GM23338 (cell line): ENCODE measurements at regions not wholly inside any gene's neighbourhood (a gene's known extent, or its start where the extent isn't known, plus 50 kb on each side); places are given as distances from the start of the nearest gene placed in this dataset.
A peak's percentile ranks its signal among the peaks of the same experiment; 100 is the strongest.

ENCODE experiments used
- ATAC-seq: fragments of 200-7000 bp; cut with Tn5 transposase; 3 replicates; pipeline ENCODE4 v1.9.1; 2020
- DNase-seq: peaks from one replicate; pipeline ENCODE4 v3.0.0-alpha.2; 2015; ENCODE audit warnings: low spot score
- H2AFZ ChIP-seq: fragments of 200-600 bp; sonication (generic); 2 replicates; pipeline ENCODE4 v1.8.0; 2016; ENCODE audit warnings: antibody characterized with exemption, mild to moderate bottlenecking, moderate library complexity
- H3F3A ChIP-seq: fragments of 200-600 bp; sonication (generic); replicated peaks from 2 replicates; pipeline ENCODE4 v1.8.0; 2017; ENCODE audit warnings: antibody characterized with exemption, mixed run types, low read depth
- H3K27ac ChIP-seq: fragments of 200-600 bp; sonication (generic); 2 replicates; pipeline ENCODE4 v1.6.1; 2016; ENCODE audit warnings: low read depth
- H3K27me3 ChIP-seq: fragments of 200-600 bp; sonication (generic); 2 replicates; pipeline ENCODE4 v1.8.0; 2016; ENCODE audit warnings: mild to moderate bottlenecking, mixed run types, moderate library complexity; ENCODE audit not compliant: insufficient read depth
- H3K36me3 ChIP-seq: fragments of 200-600 bp; sonication (generic); 2 replicates; pipeline ENCODE4 v1.8.0; 2016; ENCODE audit warnings: mild to moderate bottlenecking; ENCODE audit not compliant: insufficient read depth
- H3K4me1 ChIP-seq: fragments of 200-600 bp; sonication (generic); 2 replicates; pipeline ENCODE4 v1.8.0; 2016; ENCODE audit warnings: mild to moderate bottlenecking, moderate library complexity; ENCODE audit not compliant: insufficient read depth
- H3K4me2 ChIP-seq: fragments of 200-600 bp; sonication (generic); 2 replicates; pipeline ENCODE4 v1.7.1; 2017; ENCODE audit warnings: mixed run types
- H3K4me3 ChIP-seq: fragments of 200-600 bp; sonication (generic); 2 replicates; pipeline ENCODE4 v1.6.1; 2016; ENCODE audit warnings: mixed run types
- H3K79me2 ChIP-seq: fragments of 200-600 bp; sonication (generic); replicated peaks from 2 replicates; pipeline ENCODE4 v1.8.0; 2017; ENCODE audit warnings: mild to moderate bottlenecking; ENCODE audit not compliant: insufficient read depth
- H3K9me2 ChIP-seq: fragments of 200-600 bp; sonication (generic); 2 replicates; pipeline ENCODE4 v1.8.0; 2017; ENCODE audit not compliant: insufficient read depth
- H4K20me1 ChIP-seq: fragments of 200-600 bp; sonication (generic); replicated peaks from 2 replicates; pipeline ENCODE4 v1.8.0; 2017; ENCODE audit warnings: mild to moderate bottlenecking; ENCODE audit not compliant: insufficient read depth
- H3K27ac Mint-ChIP-seq: 2 replicates; pipeline ENCODE4 v1.8.0; 2020; ENCODE audit warnings: inconsistent platforms, mild to moderate bottlenecking, moderate library complexity, mixed read lengths
- H3K27me3 Mint-ChIP-seq: 3 replicates; pipeline ENCODE4 v1.8.0; 2022; ENCODE audit warnings: low read depth, mild to moderate bottlenecking, moderate library complexity, mixed read lengths, inconsistent platforms; ENCODE audit not compliant: insufficient read depth, poor library complexity
- H3K36me3 Mint-ChIP-seq: 3 replicates; pipeline ENCODE4 v1.8.0; 2021; ENCODE audit warnings: low read depth, mild to moderate bottlenecking, inconsistent platforms, moderate library complexity, mixed read lengths
- H3K4me1 Mint-ChIP-seq: 3 replicates; pipeline ENCODE4 v1.8.0; 2020; ENCODE audit warnings: mild to moderate bottlenecking, inconsistent platforms, mixed read lengths
- H3K4me3 Mint-ChIP-seq: 3 replicates; pipeline ENCODE4 v1.8.0; 2021; ENCODE audit warnings: moderate library complexity, mild to moderate bottlenecking, inconsistent platforms, mixed read lengths
- H3K9me3 Mint-ChIP-seq: 3 replicates; pipeline ENCODE4 v1.8.0; 2020; ENCODE audit warnings: moderate library complexity, mild to moderate bottlenecking, inconsistent platforms, mixed read lengths
- EZH2 ChIP-seq: fragments of 200-600 bp; sonication (generic); IDR thresholded peaks from one replicate; pipeline ENCODE4 v1.8.0; 2017; ENCODE audit warnings: antibody characterized with exemption, mild to moderate bottlenecking, low read depth; ENCODE audit not compliant: unreplicated experiment
- EZH2phosphoT487 ChIP-seq: fragments of 200-600 bp; sonication (generic); IDR thresholded peaks from one replicate; pipeline ENCODE4 v1.8.1; 2018; ENCODE audit warnings: antibody characterized with exemption; ENCODE audit not compliant: unreplicated experiment
- JUNB ChIP-seq: IDR thresholded peaks from one replicate; pipeline ENCODE4 v1.6.1; 2016; ENCODE audit warnings: antibody characterized with exemption; ENCODE audit not compliant: unreplicated experiment
- NANOG ChIP-seq: IDR thresholded peaks from 2 replicates; pipeline ENCODE4 v1.6.1; 2016; ENCODE audit warnings: antibody characterized with exemption, borderline replicate concordance
- POLR2AphosphoS5 ChIP-seq: IDR thresholded peaks from 2 replicates; pipeline ENCODE4 v1.6.1; 2016; ENCODE audit warnings: antibody characterized with exemption, low read depth
- ZNF114 ChIP-seq: fragments of 250-450 bp; sonication (Bioruptor Pico); IDR thresholded peaks from 2 replicates; pipeline ENCODE4 v1.5.0; 2020; ENCODE audit warnings: mild to moderate bottlenecking, moderate library complexity
- ZNF331 ChIP-seq: fragments of 250-450 bp; sonication (Bioruptor Pico); IDR thresholded peaks from 2 replicates; pipeline ENCODE4 v1.5.0; 2020; ENCODE audit warnings: low read depth, mild to moderate bottlenecking, moderate library complexity
- TF ChIP-seq, protein P1 (sequence below), 2 experiments: fragments of 200-600 bp in 1 of 2; sonication (generic) in 1 of 2; conservative IDR thresholded peaks; 2 replicates each; pipeline versions ENCODE4 v1.5.1 to v1.6.1; 2016 to 2017; ENCODE audit warnings: antibody characterized with exemption in 2 of 2, low read depth in 2 of 2, mild to moderate bottlenecking in 2 of 2, moderate library complexity in 1 of 2
- TF ChIP-seq, protein P2 (sequence below): IDR thresholded peaks from 2 replicates; pipeline ENCODE4 v1.6.1; 2016; ENCODE audit warnings: antibody characterized with exemption
- TF ChIP-seq, protein P3 (sequence below): fragments of 250-450 bp; sonication (Bioruptor Pico); IDR thresholded peaks from 2 replicates; pipeline ENCODE4 v1.5.0; 2020; ENCODE audit warnings: mild to moderate bottlenecking, moderate library complexity

DNA sequence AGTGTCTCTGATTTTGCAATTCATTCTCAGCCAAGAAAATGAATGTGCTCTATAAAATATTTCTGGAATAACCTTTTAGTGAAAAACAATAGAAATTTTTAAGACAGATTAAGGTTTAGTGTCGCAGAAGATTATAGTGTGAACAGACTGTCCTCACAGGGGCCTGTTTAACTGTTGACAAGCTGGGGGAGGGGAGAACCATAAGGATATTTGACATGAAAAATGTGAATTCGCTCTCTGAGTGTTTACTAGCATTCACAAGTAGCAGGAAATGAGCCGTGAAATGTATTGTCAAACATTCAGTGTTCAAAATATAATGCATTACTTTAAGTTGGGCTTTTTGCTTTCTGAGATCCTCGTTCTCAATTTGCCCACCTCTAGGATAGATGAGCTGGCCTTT lies 134.8 kb upstream of the TSHZ2 start:
- Histone ChIP-seq H3K27ac (no peak overlapping the region), H4K20me1 (no peaks in the 10 kb centered on the region), H3K36me3 (no peaks in the 10 kb centered on the region), H3K4me3 (no peak overlapping the region), H3K79me2 (no peaks in the 10 kb centered on the region), H2AFZ (peak overlapping the region; percentile 52), H3K4me1 (0 out of 2 replicates have a peak, but pooled peaks cover 4% of the 10 kb centered on the region), H3K9me2 (no peaks in the 10 kb centered on the region), H3K4me2 (no peak overlapping the region), H3K27me3 (no peaks in the 10 kb centered on the region), H3F3A (no peaks in the 10 kb centered on the region)
- no peak overlapping the region for H3K4me3 Mint-ChIP-seq
- no peak for ATAC-seq
- no peak overlapping the region for H3K27ac Mint-ChIP-seq
- TF ChIP-seq, protein P1, sequence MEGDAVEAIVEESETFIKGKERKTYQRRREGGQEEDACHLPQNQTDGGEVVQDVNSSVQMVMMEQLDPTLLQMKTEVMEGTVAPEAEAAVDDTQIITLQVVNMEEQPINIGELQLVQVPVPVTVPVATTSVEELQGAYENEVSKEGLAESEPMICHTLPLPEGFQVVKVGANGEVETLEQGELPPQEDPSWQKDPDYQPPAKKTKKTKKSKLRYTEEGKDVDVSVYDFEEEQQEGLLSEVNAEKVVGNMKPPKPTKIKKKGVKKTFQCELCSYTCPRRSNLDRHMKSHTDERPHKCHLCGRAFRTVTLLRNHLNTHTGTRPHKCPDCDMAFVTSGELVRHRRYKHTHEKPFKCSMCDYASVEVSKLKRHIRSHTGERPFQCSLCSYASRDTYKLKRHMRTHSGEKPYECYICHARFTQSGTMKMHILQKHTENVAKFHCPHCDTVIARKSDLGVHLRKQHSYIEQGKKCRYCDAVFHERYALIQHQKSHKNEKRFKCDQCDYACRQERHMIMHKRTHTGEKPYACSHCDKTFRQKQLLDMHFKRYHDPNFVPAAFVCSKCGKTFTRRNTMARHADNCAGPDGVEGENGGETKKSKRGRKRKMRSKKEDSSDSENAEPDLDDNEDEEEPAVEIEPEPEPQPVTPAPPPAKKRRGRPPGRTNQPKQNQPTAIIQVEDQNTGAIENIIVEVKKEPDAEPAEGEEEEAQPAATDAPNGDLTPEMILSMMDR (conservative IDR thresholded peaks at IDR 0.05; ENCODE audit: low read depth in 2 of 2) = no peak
- TF ChIP-seq JUNB = no peak
- no peak for TF ChIP-seq POLR2AphosphoS5
- no peak for TF ChIP-seq ZNF331 (CRISPR knock-in tag)
- TF ChIP-seq, protein P2, sequence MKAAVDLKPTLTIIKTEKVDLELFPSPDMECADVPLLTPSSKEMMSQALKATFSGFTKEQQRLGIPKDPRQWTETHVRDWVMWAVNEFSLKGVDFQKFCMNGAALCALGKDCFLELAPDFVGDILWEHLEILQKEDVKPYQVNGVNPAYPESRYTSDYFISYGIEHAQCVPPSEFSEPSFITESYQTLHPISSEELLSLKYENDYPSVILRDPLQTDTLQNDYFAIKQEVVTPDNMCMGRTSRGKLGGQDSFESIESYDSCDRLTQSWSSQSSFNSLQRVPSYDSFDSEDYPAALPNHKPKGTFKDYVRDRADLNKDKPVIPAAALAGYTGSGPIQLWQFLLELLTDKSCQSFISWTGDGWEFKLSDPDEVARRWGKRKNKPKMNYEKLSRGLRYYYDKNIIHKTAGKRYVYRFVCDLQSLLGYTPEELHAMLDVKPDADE = no peak
- no peak for TF ChIP-seq EZH2
- TF ChIP-seq ZNF114 (CRISPR knock-in tag) = no peak
- no peak for TF ChIP-seq NANOG
- TF ChIP-seq EZH2phosphoT487 = no peak
- TF ChIP-seq, protein P3, sequence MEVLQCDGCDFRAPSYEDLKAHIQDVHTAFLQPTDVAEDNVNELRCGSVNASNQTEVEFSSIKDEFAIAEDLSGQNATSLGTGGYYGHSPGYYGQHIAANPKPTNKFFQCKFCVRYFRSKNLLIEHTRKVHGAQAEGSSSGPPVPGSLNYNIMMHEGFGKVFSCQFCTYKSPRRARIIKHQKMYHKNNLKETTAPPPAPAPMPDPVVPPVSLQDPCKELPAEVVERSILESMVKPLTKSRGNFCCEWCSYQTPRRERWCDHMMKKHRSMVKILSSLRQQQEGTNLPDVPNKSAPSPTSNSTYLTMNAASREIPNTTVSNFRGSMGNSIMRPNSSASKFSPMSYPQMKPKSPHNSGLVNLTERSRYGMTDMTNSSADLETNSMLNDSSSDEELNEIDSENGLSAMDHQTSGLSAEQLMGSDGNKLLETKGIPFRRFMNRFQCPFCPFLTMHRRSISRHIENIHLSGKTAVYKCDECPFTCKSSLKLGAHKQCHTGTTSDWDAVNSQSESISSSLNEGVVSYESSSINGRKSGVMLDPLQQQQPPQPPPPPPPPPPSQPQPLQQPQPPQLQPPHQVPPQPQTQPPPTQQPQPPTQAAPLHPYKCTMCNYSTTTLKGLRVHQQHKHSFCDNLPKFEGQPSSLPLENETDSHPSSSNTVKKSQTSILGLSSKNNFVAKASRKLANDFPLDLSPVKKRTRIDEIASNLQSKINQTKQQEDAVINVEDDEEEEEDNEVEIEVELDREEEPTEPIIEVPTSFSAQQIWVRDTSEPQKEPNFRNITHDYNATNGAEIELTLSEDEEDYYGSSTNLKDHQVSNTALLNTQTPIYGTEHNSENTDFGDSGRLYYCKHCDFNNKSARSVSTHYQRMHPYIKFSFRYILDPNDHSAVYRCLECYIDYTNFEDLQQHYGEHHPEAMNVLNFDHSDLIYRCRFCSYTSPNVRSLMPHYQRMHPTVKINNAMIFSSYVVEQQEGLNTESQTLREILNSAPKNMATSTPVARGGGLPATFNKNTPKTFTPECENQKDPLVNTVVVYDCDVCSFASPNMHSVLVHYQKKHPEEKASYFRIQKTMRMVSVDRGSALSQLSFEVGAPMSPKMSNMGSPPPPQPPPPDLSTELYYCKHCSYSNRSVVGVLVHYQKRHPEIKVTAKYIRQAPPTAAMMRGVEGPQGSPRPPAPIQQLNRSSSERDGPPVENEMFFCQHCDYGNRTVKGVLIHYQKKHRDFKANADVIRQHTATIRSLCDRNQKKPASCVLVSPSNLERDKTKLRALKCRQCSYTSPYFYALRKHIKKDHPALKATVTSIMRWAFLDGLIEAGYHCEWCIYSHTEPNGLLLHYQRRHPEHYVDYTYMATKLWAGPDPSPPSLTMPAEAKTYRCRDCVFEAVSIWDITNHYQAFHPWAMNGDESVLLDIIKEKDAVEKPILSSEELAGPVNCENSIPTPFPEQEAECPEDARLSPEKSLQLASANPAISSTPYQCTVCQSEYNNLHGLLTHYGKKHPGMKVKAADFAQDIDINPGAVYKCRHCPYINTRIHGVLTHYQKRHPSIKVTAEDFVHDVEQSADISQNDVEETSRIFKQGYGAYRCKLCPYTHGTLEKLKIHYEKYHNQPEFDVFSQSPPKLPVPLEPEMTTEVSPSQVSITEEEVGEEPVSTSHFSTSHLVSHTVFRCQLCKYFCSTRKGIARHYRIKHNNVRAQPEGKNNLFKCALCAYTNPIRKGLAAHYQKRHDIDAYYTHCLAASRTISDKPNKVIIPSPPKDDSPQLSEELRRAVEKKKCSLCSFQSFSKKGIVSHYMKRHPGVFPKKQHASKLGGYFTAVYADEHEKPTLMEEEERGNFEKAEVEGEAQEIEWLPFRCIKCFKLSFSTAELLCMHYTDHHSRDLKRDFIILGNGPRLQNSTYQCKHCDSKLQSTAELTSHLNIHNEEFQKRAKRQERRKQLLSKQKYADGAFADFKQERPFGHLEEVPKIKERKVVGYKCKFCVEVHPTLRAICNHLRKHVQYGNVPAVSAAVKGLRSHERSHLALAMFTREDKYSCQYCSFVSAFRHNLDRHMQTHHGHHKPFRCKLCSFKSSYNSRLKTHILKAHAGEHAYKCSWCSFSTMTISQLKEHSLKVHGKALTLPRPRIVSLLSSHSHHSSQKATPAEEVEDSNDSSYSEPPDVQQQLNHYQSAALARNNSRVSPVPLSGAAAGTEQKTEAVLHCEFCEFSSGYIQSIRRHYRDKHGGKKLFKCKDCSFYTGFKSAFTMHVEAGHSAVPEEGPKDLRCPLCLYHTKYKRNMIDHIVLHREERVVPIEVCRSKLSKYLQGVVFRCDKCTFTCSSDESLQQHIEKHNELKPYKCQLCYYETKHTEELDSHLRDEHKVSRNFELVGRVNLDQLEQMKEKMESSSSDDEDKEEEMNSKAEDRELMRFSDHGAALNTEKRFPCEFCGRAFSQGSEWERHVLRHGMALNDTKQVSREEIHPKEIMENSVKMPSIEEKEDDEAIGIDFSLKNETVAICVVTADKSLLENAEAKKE (CRISPR knock-in tag) = no peak
- DNase-seq = no peak
- no peaks in the 10 kb centered on the region for H3K9me3 Mint-ChIP-seq
- no peaks in the 10 kb centered on the region for H3K27me3 Mint-ChIP-seq
- no peaks in the 10 kb centered on the region for H3K36me3 Mint-ChIP-seq
- H3K4me1 Mint-ChIP-seq = peaks cover 7% of the 10 kb centered on the region
